ACHN (cell line): ENCODE measurements at regions not wholly inside any gene's neighbourhood (a gene's known extent, or its start where the extent isn't known, plus 50 kb on each side); places are given as distances from the start of the nearest gene placed in this dataset.

Experiments used
- DNase-seq: peaks from one replicate; pipeline ENCODE4 v3.0.0-alpha.2; 2015
- in situ Hi-C: cut with HindIII; loops from 2 replicates; pipeline ENCODE4 v1.10.0; 2017; ENCODE audit warnings: low sequenced_read_pairs, low pct_ligation_motif_present, low pct_unique_long_range_greater_than_20kb

- in situ Hi-C loops: no loop called here
Measured at GRCh38 chr11:98559961-98560360, 460.8 kb upstream of the CNTN5 start.

GRCh38 chr11:98561252-98561651, 459.5 kb upstream of the CNTN5 start:
- DNase-seq: no peak
- in situ Hi-C loops: no loop called here

More at GRCh38 chr11:98559961-98560360, 460.8 kb upstream of the CNTN5 start:
- DNase-seq: no peak

- in situ Hi-C loops: no loop called here
- no peak for DNase-seq
Measured at GRCh38 chr11:98561877-98562395, 458.8 kb upstream of the CNTN5 start.

- in situ Hi-C loops: no loop called here
- no peak for DNase-seq
Measured at GRCh38 chr11:98564233-98564632, 456.5 kb upstream of the CNTN5 start.

- in situ Hi-C loops: no loop called here
- no peak for DNase-seq
Measured at GRCh38 chr11:98564881-98565280, 455.9 kb upstream of the CNTN5 start.

- DNase-seq: no peak
- in situ Hi-C loops: no loop called here
Measured at GRCh38 chr11:98565311-98565710, 455.4 kb upstream of the CNTN5 start.

- no peak for DNase-seq
- in situ Hi-C loops: no loop called here
Measured at GRCh38 chr11:98566978-98567377, 453.8 kb upstream of the CNTN5 start.

- in situ Hi-C loops: no loop called here
- DNase-seq: no peak
Measured at GRCh38 chr11:98568013-98568412, 452.7 kb upstream of the CNTN5 start.

- in situ Hi-C loops: no loop called here
- no peak for DNase-seq
Measured at GRCh38 chr11:98572941-98573340, 447.8 kb upstream of the CNTN5 start.

GRCh38 chr11:98587884-98588283, 432.9 kb upstream of the CNTN5 start:
- DNase-seq: no peak
- in situ Hi-C loops: no loop called here

- DNase-seq: no peak
- in situ Hi-C loops: no loop called here
Measured at GRCh38 chr11:98589967-98590366, 430.8 kb upstream of the CNTN5 start.

- no peak for DNase-seq
- in situ Hi-C loops: no loop called here
Measured at GRCh38 chr11:98600103-98600502, 420.6 kb upstream of the CNTN5 start.

- no peak for DNase-seq
- in situ Hi-C loops: no loop called here
Measured at GRCh38 chr11:98600786-98601773, 419.7 kb upstream of the CNTN5 start.

- DNase-seq: no peak
- in situ Hi-C loops: no loop called here
Measured at GRCh38 chr11:98616098-98616655, 404.6 kb upstream of the CNTN5 start.

- no peak for DNase-seq
- in situ Hi-C loops: no loop called here
Measured at GRCh38 chr11:98621767-98622166, 399.0 kb upstream of the CNTN5 start.

GRCh38 chr11:98625526-98625925, 395.2 kb upstream of the CNTN5 start:
- no peak for DNase-seq
- in situ Hi-C loops: no loop called here

GRCh38 chr11:98630736-98631135, 390.0 kb upstream of the CNTN5 start:
- in situ Hi-C loops: no loop called here

GRCh38 chr11:98657711-98658110, 363.0 kb upstream of the CNTN5 start:
- in situ Hi-C loops: no loop called here
- no peak for DNase-seq

More at GRCh38 chr11:98630736-98631135, 390.0 kb upstream of the CNTN5 start:
- DNase-seq: no peak

- DNase-seq: no peak
- in situ Hi-C loops: no loop called here
Measured at GRCh38 chr11:98659431-98659830, 361.3 kb upstream of the CNTN5 start.

- DNase-seq: no peak
- in situ Hi-C loops: no loop called here
Measured at GRCh38 chr11:98674390-98674789, 346.4 kb upstream of the CNTN5 start.
